Smooth muscle cell (in vitro differentiated cells): ENCODE measurements at regions not wholly inside any gene's neighbourhood (a gene's known extent, or its start where the extent isn't known, plus 50 kb on each side); places are given as distances from the start of the nearest gene placed in this dataset.
A peak's percentile ranks its signal among the peaks of the same experiment; 100 is the strongest.
"Not testable (repeated sequence)": the region's sequence is repeated elsewhere in the genome, so short reads cannot be mapped to it uniquely, and the experiment has no call there.

Experiments
- DNase-seq: peaks from one replicate; lab custom pipeline; 2025; ENCODE audit not compliant: unreplicated experiment; lab: John Stamatoyannopoulos, UW
- H2AFZ ChIP-seq: fragments of 200-600 bp; sonication (generic); 2 replicates; pipeline ENCODE4 v1.6.0; 2016; ENCODE audit warnings: antibody characterized with exemption, low read depth, mild to moderate bottlenecking
- H3F3A ChIP-seq: fragments of 200-600 bp; sonication (generic); 2 replicates; pipeline ENCODE4 v1.6.0; 2017; ENCODE audit warnings: antibody characterized with exemption, low read depth
- H3K27ac ChIP-seq: fragments of 200-600 bp; sonication (generic); 2 replicates; pipeline ENCODE4 v1.5.1; 2016; ENCODE audit warnings: low read depth, mild to moderate bottlenecking
- H3K27me3 ChIP-seq: fragments of 200-600 bp; sonication (generic); 2 replicates; pipeline ENCODE4 v1.6.1; 2016; ENCODE audit warnings: low read depth, mild to moderate bottlenecking
- H3K36me3 ChIP-seq: fragments of 200-600 bp; sonication (generic); 2 replicates; pipeline ENCODE4 v1.5.1; 2016; ENCODE audit warnings: low read depth
- H3K4me1 ChIP-seq: fragments of 200-600 bp; sonication (generic); 2 replicates; pipeline ENCODE4 v1.5.1; 2016; ENCODE audit warnings: low read depth
- H3K4me2 ChIP-seq: fragments of 200-600 bp; sonication (generic); 2 replicates; pipeline ENCODE4 v1.6.0; 2016; ENCODE audit warnings: mild to moderate bottlenecking
- H3K4me3 ChIP-seq: fragments of 200-600 bp; sonication (generic); 2 replicates; pipeline ENCODE4 v1.5.1; 2016; ENCODE audit warnings: mild to moderate bottlenecking
- H3K79me2 ChIP-seq: fragments of 200-600 bp; sonication (generic); 2 replicates; pipeline ENCODE4 v1.6.0; 2016; ENCODE audit warnings: low read depth, mild to moderate bottlenecking
- H3K9ac ChIP-seq: fragments of 200-600 bp; sonication (generic); 2 replicates; pipeline ENCODE4 v1.6.0; 2016; ENCODE audit warnings: low read depth
- H3K9me3 ChIP-seq: fragments of 200-600 bp; sonication (generic); replicated peaks from 2 replicates; pipeline ENCODE4 v1.5.1; 2016; ENCODE audit warnings: low read depth
- H4K20me1 ChIP-seq: fragments of 200-600 bp; sonication (generic); 2 replicates; pipeline ENCODE4 v1.6.0; 2016; ENCODE audit warnings: low read depth
- WGBS: methylation state at CpG from one replicate; pipeline ENCODE4 v1.1.7; 2016; ENCODE audit warnings: low lambda C conversion rate; 5-methylcytosine and 5-hydroxymethylcytosine counted together
- TF ChIP-seq, protein P1 (sequence below): fragments of 200-600 bp; sonication (generic); IDR thresholded peaks from 2 replicates; pipeline ENCODE4 v1.5.1; 2017; ENCODE audit warnings: borderline replicate concordance, mild to moderate bottlenecking, antibody characterized with exemption; ENCODE audit not compliant: insufficient read depth, poor library complexity, severe bottlenecking

GRCh38 chr3:190180268-190180667 is 59.6 kb upstream of the P3H2 start:
- no peaks in the 10 kb centered on the region for H3K27me3 ChIP-seq
- TF ChIP-seq, protein P1, sequence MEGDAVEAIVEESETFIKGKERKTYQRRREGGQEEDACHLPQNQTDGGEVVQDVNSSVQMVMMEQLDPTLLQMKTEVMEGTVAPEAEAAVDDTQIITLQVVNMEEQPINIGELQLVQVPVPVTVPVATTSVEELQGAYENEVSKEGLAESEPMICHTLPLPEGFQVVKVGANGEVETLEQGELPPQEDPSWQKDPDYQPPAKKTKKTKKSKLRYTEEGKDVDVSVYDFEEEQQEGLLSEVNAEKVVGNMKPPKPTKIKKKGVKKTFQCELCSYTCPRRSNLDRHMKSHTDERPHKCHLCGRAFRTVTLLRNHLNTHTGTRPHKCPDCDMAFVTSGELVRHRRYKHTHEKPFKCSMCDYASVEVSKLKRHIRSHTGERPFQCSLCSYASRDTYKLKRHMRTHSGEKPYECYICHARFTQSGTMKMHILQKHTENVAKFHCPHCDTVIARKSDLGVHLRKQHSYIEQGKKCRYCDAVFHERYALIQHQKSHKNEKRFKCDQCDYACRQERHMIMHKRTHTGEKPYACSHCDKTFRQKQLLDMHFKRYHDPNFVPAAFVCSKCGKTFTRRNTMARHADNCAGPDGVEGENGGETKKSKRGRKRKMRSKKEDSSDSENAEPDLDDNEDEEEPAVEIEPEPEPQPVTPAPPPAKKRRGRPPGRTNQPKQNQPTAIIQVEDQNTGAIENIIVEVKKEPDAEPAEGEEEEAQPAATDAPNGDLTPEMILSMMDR, result no peak
- no peaks in the 10 kb centered on the region for H3F3A ChIP-seq
- H3K9me3 ChIP-seq, result no peaks in the 10 kb centered on the region
- no peaks in the 10 kb centered on the region for H3K79me2 ChIP-seq
- H2AFZ ChIP-seq, result no peak overlapping the region
- H4K20me1 ChIP-seq, result no peaks in the 10 kb centered on the region
- H3K4me1 ChIP-seq, result peaks cover 18% of the 10 kb centered on the region
- peak overlapping the region; percentile 5 for H3K9ac ChIP-seq
- no peaks in the 10 kb centered on the region for H3K36me3 ChIP-seq
- peak overlapping the region; percentile 33 for H3K4me2 ChIP-seq
- no peak for DNase-seq
- H3K27ac ChIP-seq, result peak overlapping the region; percentile 54
- no peak overlapping the region for H3K4me3 ChIP-seq
- WGBS, result 23% methylated on average over 1 of the region's 1 CpG

DNA sequence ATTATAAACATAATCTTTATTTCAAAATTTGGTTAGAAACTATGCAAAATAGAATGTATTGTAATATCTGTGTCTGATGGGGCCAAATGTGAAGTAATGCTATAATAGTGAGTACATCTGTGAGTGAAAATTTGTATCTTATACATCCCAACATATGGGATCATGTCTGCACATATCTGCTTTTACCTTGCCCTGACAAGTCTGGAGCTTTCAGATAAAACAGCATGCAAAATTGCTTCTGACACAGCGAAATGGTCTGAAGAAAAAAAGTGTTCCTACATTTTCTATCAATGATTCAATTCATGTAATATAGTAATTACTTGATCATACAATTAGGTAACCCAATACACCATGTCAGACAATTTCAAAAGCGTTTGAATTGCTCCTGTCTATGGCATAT is 58.1 kb upstream of the P3H2 start:
- TF ChIP-seq, protein P1, result no peak
- Histone ChIP-seq H3F3A (no peaks in the 10 kb centered on the region), H3K9me3 (no peaks in the 10 kb centered on the region), H3K27ac (no peak overlapping the region), H3K79me2 (no peaks in the 10 kb centered on the region), H3K9ac (no peak overlapping the region), H3K4me2 (no peak overlapping the region), H3K27me3 (no peaks in the 10 kb centered on the region), H3K4me1 (peaks cover 19% of the 10 kb centered on the region), H3K4me3 (no peak overlapping the region), H3K36me3 (no peaks in the 10 kb centered on the region), H2AFZ (no peak overlapping the region), H4K20me1 (no peaks in the 10 kb centered on the region)
- WGBS, result 92% methylated on average over 2 of the region's 2 CpGs
- DNase-seq, result no peak

GRCh38 chr3:190176933-190177525 is 56.3 kb upstream of the P3H2 start:
- not testable (repeated sequence) for H3K36me3 ChIP-seq, H3K9me3 ChIP-seq, H3K79me2 ChIP-seq, DNase-seq, H2AFZ ChIP-seq, H3F3A ChIP-seq, H3K27ac ChIP-seq, H3K9ac ChIP-seq, H3K4me2 ChIP-seq, H3K4me3 ChIP-seq, H4K20me1 ChIP-seq, H3K27me3 ChIP-seq
- 97% methylated on average over 26 of the region's 39 CpGs for WGBS
- peaks cover 14% of the 10 kb centered on the region for H3K4me1 ChIP-seq

DNA sequence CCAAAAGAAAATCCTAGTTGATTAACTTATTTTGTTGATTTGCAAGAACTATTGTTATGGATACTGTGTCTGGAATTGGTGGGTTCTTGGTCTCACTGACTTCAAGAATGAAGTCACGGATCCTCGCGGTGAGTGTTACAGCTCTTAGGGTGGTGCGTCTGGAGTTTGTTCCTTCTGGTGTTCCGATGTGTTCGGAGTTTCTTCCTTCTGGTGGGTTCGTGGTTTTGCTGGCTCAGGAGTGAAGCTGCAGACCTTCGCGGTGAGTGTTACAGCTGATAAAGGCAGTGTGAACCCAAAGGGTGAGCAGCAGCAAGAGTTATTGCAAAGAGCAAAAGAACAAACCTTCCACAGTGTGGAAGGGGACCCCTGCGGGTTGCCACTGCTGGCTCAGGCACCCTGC is 55.4 kb upstream of the P3H2 start:
- H3K9me3 ChIP-seq, H2AFZ ChIP-seq, H3K27me3 ChIP-seq, H3F3A ChIP-seq, H3K36me3 ChIP-seq, H4K20me1 ChIP-seq, H3K79me2 ChIP-seq, DNase-seq, H3K4me3 ChIP-seq, H3K27ac ChIP-seq, H3K9ac ChIP-seq: not testable (repeated sequence)
- 81% methylated on average over 10 of the region's 10 CpGs for WGBS
- H3K4me1 ChIP-seq, result peaks cover 14% of the 10 kb centered on the region
- peak overlapping the region; percentile 15 for H3K4me2 ChIP-seq

DNA sequence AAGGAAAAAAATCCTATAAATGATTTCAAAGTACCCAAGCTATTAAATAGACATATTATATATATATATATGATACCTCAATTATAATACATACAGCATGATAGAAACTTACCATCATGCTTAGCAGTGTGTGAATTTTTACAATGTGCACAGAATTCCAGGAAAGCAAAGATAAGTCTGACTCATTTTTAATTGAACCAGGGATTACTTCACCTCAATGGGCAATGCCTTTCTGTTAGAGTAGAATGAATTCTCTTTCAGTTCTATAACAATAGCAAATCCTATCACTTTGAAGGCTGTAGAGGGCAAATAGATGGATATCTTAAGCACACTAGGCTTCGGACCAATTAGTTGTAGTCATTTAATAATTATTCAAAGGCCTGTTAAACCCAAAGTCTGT is 54.8 kb upstream of the P3H2 start:
- 83% methylated on average over 1 of the region's 1 CpG for WGBS
- TF ChIP-seq, protein P1, result no peak
- no peaks in the 10 kb centered on the region for H3K79me2 ChIP-seq
- no peak for DNase-seq
- H3K4me1 ChIP-seq, result peaks cover 14% of the 10 kb centered on the region
- H3K27ac ChIP-seq, result no peak overlapping the region
- H3F3A ChIP-seq, result no peaks in the 10 kb centered on the region
- no peak overlapping the region for H2AFZ ChIP-seq
- H4K20me1 ChIP-seq, result no peaks in the 10 kb centered on the region
- no peaks in the 10 kb centered on the region for H3K36me3 ChIP-seq
- H3K9me3 ChIP-seq, result no peaks in the 10 kb centered on the region
- H3K27me3 ChIP-seq, result no peaks in the 10 kb centered on the region
- H3K4me2 ChIP-seq, result peak overlapping the region; percentile 15
- H3K9ac ChIP-seq, result no peak overlapping the region
- no peak overlapping the region for H3K4me3 ChIP-seq
